DOHH2 (cell line): ENCODE measurements at regions not wholly inside any gene's neighbourhood (a gene's known extent, or its start where the extent isn't known, plus 50 kb on each side); places are given as distances from the start of the nearest gene placed in this dataset.

Source experiments
- H3F3A ChIP-seq: fragments of 200-600 bp; sonication (generic), shearing (Covaris generic); 2 replicates; pipeline ENCODE4 v1.6.0; 2016; ENCODE audit warnings: antibody characterized with exemption, mild to moderate bottlenecking; ENCODE audit not compliant: control insufficient read depth, insufficient read depth
- H3K27ac ChIP-seq: fragments of 200-600 bp; sonication (generic); 2 replicates; pipeline ENCODE4 v1.5.1; 2014; ENCODE audit warnings: low read depth, mild to moderate bottlenecking, low read length, moderate library complexity
- H3K27me3 ChIP-seq: fragments of 200-600 bp; sonication (generic); 2 replicates; pipeline ENCODE4 v1.6.1; 2014; ENCODE audit warnings: mild to moderate bottlenecking, low read length, mixed read lengths; ENCODE audit not compliant: control insufficient read depth
- H3K36me3 ChIP-seq: fragments of 200-600 bp; sonication (generic); 2 replicates; pipeline ENCODE4 v1.6.1; 2014; ENCODE audit warnings: mild to moderate bottlenecking, low read length, moderate library complexity, mixed read lengths; ENCODE audit not compliant: control insufficient read depth
- H3K4me1 ChIP-seq: fragments of 200-600 bp; sonication (generic); 2 replicates; pipeline ENCODE4 v1.6.1; 2014; ENCODE audit warnings: mild to moderate bottlenecking, low read length, mixed read lengths; ENCODE audit not compliant: control insufficient read depth
- H3K4me2 ChIP-seq: fragments of 200-600 bp; sonication (generic); 2 replicates; pipeline ENCODE4 v1.6.0; 2014; ENCODE audit warnings: mild to moderate bottlenecking, low read length, moderate library complexity
- H3K4me3 ChIP-seq: fragments of 200-600 bp; sonication (generic); 2 replicates; pipeline ENCODE4 v1.5.1; 2014; ENCODE audit warnings: mild to moderate bottlenecking, low read length, mixed read lengths
- H3K79me2 ChIP-seq: fragments of 200-600 bp; sonication (generic); 2 replicates; pipeline ENCODE4 v1.6.1; 2014; ENCODE audit warnings: mild to moderate bottlenecking, low read length, mixed read lengths; ENCODE audit not compliant: control insufficient read depth
- H3K9me2 ChIP-seq: fragments of 200-600 bp; sonication (generic); replicated peaks from 2 replicates; pipeline ENCODE4 v1.6.1; 2014; ENCODE audit warnings: mild to moderate bottlenecking, low read length, mixed read lengths; ENCODE audit not compliant: control insufficient read depth
- H3K9me3 ChIP-seq: fragments of 200-600 bp; sonication (generic); 2 replicates; pipeline ENCODE4 v1.6.1; 2014; ENCODE audit warnings: antibody characterized with exemption, low read length, mixed read lengths; ENCODE audit not compliant: control insufficient read depth, insufficient read depth
- H4K20me1 ChIP-seq: fragments of 200-600 bp; sonication (generic); 2 replicates; pipeline ENCODE4 v1.6.0; 2014; ENCODE audit warnings: low read depth, mild to moderate bottlenecking, antibody characterized with exemption, low read length, moderate library complexity; ENCODE audit not compliant: control insufficient read depth, insufficient read depth
- CTCF ChIP-seq: fragments of 200-600 bp; sonication (generic); IDR thresholded peaks from one replicate; pipeline ENCODE4 v1.5.1; 2014; ENCODE audit warnings: antibody characterized with exemption, mild to moderate bottlenecking, low read depth, low read length; ENCODE audit not compliant: poor library complexity, severe bottlenecking
- EZH2phosphoT487 ChIP-seq: fragments of 200-600 bp; sonication (generic); IDR thresholded peaks from 2 replicates; pipeline ENCODE4 v1.6.1; 2017; ENCODE audit warnings: borderline replicate concordance, mild to moderate bottlenecking, antibody characterized with exemption, low read length, moderate library complexity, mixed read lengths

- Histone ChIP-seq H3K9me3 (no peaks in the 10 kb centered on the region), H3K79me2 (no peaks in the 10 kb centered on the region), H3K4me2 (no peak overlapping the region), H3K36me3 (no peaks in the 10 kb centered on the region), H3K27ac (no peak overlapping the region), H3K27me3 (no peaks in the 10 kb centered on the region), H3K4me3 (no peak overlapping the region), H3K4me1 (no peaks in the 10 kb centered on the region), H4K20me1 (no peaks in the 10 kb centered on the region), H3K9me2 (no peaks in the 10 kb centered on the region), H3F3A (no peaks in the 10 kb centered on the region)
- TF ChIP-seq EZH2phosphoT487 (no peak), CTCF (no peak)
These were observed 140.6 kb upstream of the RAD23B start for GRCh38 chr9:107142430-107142829.

- TF ChIP-seq CTCF = no peak
- no peak for TF ChIP-seq EZH2phosphoT487
- H3K27ac ChIP-seq = no peak overlapping the region
These were observed 140.0 kb upstream of the RAD23B start for GRCh38 chr9:107142896-107143603.

GRCh38 chr9:107144475-107144874, 138.6 kb upstream of the RAD23B start:
- no peaks in the 10 kb centered on the region for H3K9me2 ChIP-seq
- no peak overlapping the region for H3K4me3 ChIP-seq
- H3K4me1 ChIP-seq = no peaks in the 10 kb centered on the region
- H3F3A ChIP-seq = no peaks in the 10 kb centered on the region
- no peaks in the 10 kb centered on the region for H3K27me3 ChIP-seq
- TF ChIP-seq EZH2phosphoT487 (no peak), CTCF (no peak)
- H3K9me3 ChIP-seq = no peaks in the 10 kb centered on the region
- no peaks in the 10 kb centered on the region for H4K20me1 ChIP-seq
- no peaks in the 10 kb centered on the region for H3K36me3 ChIP-seq
- H3K4me2 ChIP-seq = no peak overlapping the region
- H3K79me2 ChIP-seq = no peaks in the 10 kb centered on the region
- H3K27ac ChIP-seq = no peak overlapping the region

More at GRCh38 chr9:107142896-107143603, 140.0 kb upstream of the RAD23B start:
- no peaks in the 10 kb centered on the region for H3K9me2 ChIP-seq
- no peaks in the 10 kb centered on the region for H3K27me3 ChIP-seq
- no peak overlapping the region for H3K4me3 ChIP-seq
- H4K20me1 ChIP-seq = no peaks in the 10 kb centered on the region
- H3K36me3 ChIP-seq = no peaks in the 10 kb centered on the region
- no peaks in the 10 kb centered on the region for H3K79me2 ChIP-seq
- no peak overlapping the region for H3K4me2 ChIP-seq
- H3F3A ChIP-seq = no peaks in the 10 kb centered on the region
- no peaks in the 10 kb centered on the region for H3K9me3 ChIP-seq
- H3K4me1 ChIP-seq = no peaks in the 10 kb centered on the region
